ENCODE measurements at regions not wholly inside any gene's neighbourhood (a gene's known extent, or its start where the extent isn't known, plus 50 kb on each side); places are given as distances from the start of the nearest gene placed in this dataset.

DNA sequence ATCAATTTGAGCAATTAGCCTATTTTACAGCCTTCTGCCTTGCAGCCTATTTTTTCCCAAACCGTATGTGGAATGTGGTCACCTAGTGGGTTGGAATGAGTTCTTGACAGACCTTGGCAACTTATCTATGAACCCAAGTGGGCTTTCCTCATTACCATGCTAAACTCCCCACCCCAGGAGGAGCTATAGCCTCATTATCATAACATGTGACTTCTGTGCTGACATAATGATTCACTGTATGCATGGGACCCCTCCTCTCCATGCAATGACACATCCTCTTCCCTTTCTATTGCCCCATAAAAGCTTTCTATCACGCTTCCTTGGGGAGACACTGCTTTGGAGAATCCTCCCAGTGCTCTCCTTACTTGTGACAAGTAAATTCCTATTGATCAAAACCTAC is 83.5 kb upstream of the FHIT start:
- no peaks in the 10 kb centered on the region for H3K27me3 ChIP-seq (ENCODE audit: control insufficient read depth in 4 of 4, insufficient read depth in 4 of 4, low read length in 3 of 4)
- DNase-seq (ENCODE audit: low spot score) = no peak
- no peak overlapping the region for H3K9ac ChIP-seq (ENCODE audit: low read depth in 1 of 2, low read length in 2 of 2)
- no peaks in the 10 kb centered on the region for H3K36me3 ChIP-seq (ENCODE audit: control insufficient read depth in 4 of 4, insufficient read depth in 3 of 4, low read depth in 1 of 4, low read length in 3 of 4)
- no peaks in the 10 kb centered on the region for H3K4me1 ChIP-seq (ENCODE audit: control insufficient read depth in 4 of 4, insufficient read depth in 4 of 4, low read length in 3 of 4)
- TF ChIP-seq TAF1 (conservative IDR thresholded peaks at IDR 0.05) (no peak), NR2F2 (IDR thresholded peaks at IDR 0.05) (no peak), HNF4G (IDR thresholded peaks at IDR 0.05) (no peak), EGR1 (IDR thresholded peaks at IDR 0.05; ENCODE audit: low read depth in 2 of 2) (no peak), SP1 (IDR thresholded peaks at IDR 0.05) (no peak), HNF4A (conservative IDR thresholded peaks at IDR 0.05) (no peak), FOXA1 (IDR thresholded peaks at IDR 0.05) (no peak)
- TF ChIP-seq, protein P1, sequence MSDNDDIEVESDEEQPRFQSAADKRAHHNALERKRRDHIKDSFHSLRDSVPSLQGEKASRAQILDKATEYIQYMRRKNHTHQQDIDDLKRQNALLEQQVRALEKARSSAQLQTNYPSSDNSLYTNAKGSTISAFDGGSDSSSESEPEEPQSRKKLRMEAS (IDR thresholded peaks at IDR 0.05) = no peak
- TF ChIP-seq, protein P2, sequence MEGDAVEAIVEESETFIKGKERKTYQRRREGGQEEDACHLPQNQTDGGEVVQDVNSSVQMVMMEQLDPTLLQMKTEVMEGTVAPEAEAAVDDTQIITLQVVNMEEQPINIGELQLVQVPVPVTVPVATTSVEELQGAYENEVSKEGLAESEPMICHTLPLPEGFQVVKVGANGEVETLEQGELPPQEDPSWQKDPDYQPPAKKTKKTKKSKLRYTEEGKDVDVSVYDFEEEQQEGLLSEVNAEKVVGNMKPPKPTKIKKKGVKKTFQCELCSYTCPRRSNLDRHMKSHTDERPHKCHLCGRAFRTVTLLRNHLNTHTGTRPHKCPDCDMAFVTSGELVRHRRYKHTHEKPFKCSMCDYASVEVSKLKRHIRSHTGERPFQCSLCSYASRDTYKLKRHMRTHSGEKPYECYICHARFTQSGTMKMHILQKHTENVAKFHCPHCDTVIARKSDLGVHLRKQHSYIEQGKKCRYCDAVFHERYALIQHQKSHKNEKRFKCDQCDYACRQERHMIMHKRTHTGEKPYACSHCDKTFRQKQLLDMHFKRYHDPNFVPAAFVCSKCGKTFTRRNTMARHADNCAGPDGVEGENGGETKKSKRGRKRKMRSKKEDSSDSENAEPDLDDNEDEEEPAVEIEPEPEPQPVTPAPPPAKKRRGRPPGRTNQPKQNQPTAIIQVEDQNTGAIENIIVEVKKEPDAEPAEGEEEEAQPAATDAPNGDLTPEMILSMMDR (IDR thresholded peaks at IDR 0.05; ENCODE audit: low read depth, low read length, missing input control) = no peak
- TF ChIP-seq, protein P3, sequence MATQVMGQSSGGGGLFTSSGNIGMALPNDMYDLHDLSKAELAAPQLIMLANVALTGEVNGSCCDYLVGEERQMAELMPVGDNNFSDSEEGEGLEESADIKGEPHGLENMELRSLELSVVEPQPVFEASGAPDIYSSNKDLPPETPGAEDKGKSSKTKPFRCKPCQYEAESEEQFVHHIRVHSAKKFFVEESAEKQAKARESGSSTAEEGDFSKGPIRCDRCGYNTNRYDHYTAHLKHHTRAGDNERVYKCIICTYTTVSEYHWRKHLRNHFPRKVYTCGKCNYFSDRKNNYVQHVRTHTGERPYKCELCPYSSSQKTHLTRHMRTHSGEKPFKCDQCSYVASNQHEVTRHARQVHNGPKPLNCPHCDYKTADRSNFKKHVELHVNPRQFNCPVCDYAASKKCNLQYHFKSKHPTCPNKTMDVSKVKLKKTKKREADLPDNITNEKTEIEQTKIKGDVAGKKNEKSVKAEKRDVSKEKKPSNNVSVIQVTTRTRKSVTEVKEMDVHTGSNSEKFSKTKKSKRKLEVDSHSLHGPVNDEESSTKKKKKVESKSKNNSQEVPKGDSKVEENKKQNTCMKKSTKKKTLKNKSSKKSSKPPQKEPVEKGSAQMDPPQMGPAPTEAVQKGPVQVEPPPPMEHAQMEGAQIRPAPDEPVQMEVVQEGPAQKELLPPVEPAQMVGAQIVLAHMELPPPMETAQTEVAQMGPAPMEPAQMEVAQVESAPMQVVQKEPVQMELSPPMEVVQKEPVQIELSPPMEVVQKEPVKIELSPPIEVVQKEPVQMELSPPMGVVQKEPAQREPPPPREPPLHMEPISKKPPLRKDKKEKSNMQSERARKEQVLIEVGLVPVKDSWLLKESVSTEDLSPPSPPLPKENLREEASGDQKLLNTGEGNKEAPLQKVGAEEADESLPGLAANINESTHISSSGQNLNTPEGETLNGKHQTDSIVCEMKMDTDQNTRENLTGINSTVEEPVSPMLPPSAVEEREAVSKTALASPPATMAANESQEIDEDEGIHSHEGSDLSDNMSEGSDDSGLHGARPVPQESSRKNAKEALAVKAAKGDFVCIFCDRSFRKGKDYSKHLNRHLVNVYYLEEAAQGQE (IDR thresholded peaks at IDR 0.05) = no peak
- TF ChIP-seq, protein P4, sequence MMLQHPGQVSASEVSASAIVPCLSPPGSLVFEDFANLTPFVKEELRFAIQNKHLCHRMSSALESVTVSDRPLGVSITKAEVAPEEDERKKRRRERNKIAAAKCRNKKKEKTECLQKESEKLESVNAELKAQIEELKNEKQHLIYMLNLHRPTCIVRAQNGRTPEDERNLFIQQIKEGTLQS (IDR thresholded peaks at IDR 0.05) = no peak
- WGBS = 81% methylated on average over 2 of the region's 2 CpGs
- H3K4me3 ChIP-seq (ENCODE audit: low read depth in 1 of 3, low read length in 3 of 3) = no peak overlapping the region
- no peaks in the 10 kb centered on the region for H3K9me3 ChIP-seq (ENCODE audit: control insufficient read depth in 4 of 4, low read length in 3 of 4)
- no peak overlapping the region for H3K27ac ChIP-seq (ENCODE audit: low read depth in 1 of 2, low read length in 2 of 2)

DNA sequence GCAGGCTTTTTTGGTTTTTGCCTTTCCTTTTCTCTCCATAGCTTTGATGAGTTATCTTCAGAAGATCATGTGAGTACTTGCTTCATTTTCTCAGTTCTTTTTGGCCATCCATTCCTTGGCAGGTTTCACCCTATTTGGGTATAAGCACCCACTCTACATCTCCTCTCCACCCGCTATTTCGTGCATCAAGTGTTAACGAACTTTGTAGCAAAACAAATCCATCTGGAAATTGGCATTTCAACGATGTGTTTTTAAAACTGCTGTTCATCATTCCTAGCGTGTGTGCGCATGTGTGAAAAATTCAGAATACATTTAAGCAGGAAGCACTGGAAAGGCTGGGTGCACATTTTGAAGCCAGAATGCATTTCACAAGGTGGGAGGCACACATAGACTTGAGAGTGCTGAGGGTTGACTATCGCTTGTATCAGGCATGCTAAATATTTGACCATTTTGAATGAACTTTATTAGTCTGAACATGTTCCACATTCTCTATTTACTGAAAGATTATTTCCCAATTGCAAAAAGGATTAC is 89.7 kb upstream of the FHIT start:
- DNase-seq (ENCODE audit: low spot score) = no peak
- Histone ChIP-seq H3K9ac (ENCODE audit: low read depth in 1 of 2, low read length in 2 of 2) (no peak overlapping the region), H3K4me3 (ENCODE audit: low read depth in 1 of 3, low read length in 3 of 3) (no peak overlapping the region), H3K9me3 (ENCODE audit: control insufficient read depth in 4 of 4, low read length in 3 of 4) (no peaks in the 10 kb centered on the region), H3K27ac (ENCODE audit: low read depth in 1 of 2, low read length in 2 of 2) (no peak overlapping the region), H3K4me1 (ENCODE audit: control insufficient read depth in 4 of 4, insufficient read depth in 4 of 4, low read length in 3 of 4) (no peaks in the 10 kb centered on the region), H3K36me3 (ENCODE audit: control insufficient read depth in 4 of 4, insufficient read depth in 3 of 4, low read depth in 1 of 4, low read length in 3 of 4) (no peaks in the 10 kb centered on the region), H3K27me3 (ENCODE audit: control insufficient read depth in 4 of 4, insufficient read depth in 4 of 4, low read length in 3 of 4) (no peaks in the 10 kb centered on the region)
- WGBS = 80% methylated on average over 7 of the region's 7 CpGs
- no peak for TF ChIP-seq RAD21 (IDR thresholded peaks at IDR 0.05)
- no peak for TF ChIP-seq FOXA1 (IDR thresholded peaks at IDR 0.05)
- TF ChIP-seq HNF4A (conservative IDR thresholded peaks at IDR 0.05) = no peak
- no peak for TF ChIP-seq GABPA (IDR thresholded peaks at IDR 0.05 in 1 of 2, conservative IDR thresholded peaks at IDR 0.05 in 1 of 2)
- no peak for TF ChIP-seq SP1 (IDR thresholded peaks at IDR 0.05)
- no peak for TF ChIP-seq HNF4G (IDR thresholded peaks at IDR 0.05)

All from liver (tissue), 8 donors.